ENCODE measurements at regions not wholly inside any gene's neighbourhood (a gene's known extent, or its start where the extent isn't known, plus 50 kb on each side); places are given as distances from the start of the nearest gene placed in this dataset.
"Not testable (repeated sequence)": the region's sequence is repeated elsewhere in the genome, so short reads cannot be mapped to it uniquely, and the experiment has no call there.

- DNase-seq, result no peak
Observed at GRCh38 chr5:92879806-92880543, 701.0 kb downstream of the NR2F1-AS1 start.

- no peak for DNase-seq
Observed at GRCh38 chr5:92874790-92875189, 706.2 kb downstream of the NR2F1-AS1 start.

GRCh38 chr5:92868442-92868841, 712.6 kb downstream of the NR2F1-AS1 start:
- DNase-seq, result no peak

GRCh38 chr5:92864591-92864990, 716.4 kb downstream of the NR2F1-AS1 start:
- no peak for DNase-seq

GRCh38 chr5:92863666-92864065, 717.4 kb downstream of the NR2F1-AS1 start:
- DNase-seq, result no peak

GRCh38 chr5:92861531-92862285, 719.3 kb downstream of the NR2F1-AS1 start:
- no peak for DNase-seq

- no peak for DNase-seq
Observed at GRCh38 chr5:92860061-92860460, 721.0 kb downstream of the NR2F1-AS1 start.

- DNase-seq, result no peak
Observed at GRCh38 chr5:92852219-92852618, 728.8 kb downstream of the NR2F1-AS1 start.

GRCh38 chr5:92850886-92851285, 730.1 kb downstream of the NR2F1-AS1 start:
- DNase-seq, result no peak

- no peak for DNase-seq
Observed at GRCh38 chr5:92849756-92850155, 731.3 kb downstream of the NR2F1-AS1 start.

GRCh38 chr5:92841604-92842155, 739.3 kb downstream of the NR2F1-AS1 start:
- peak; percentile 9 for DNase-seq

- DNase-seq, result no peak
Observed at GRCh38 chr5:92838253-92838652, 742.8 kb downstream of the NR2F1-AS1 start.

GRCh38 chr5:92836855-92837755, 743.9 kb downstream of the NR2F1-AS1 start:
- DNase-seq, result no peak

GRCh38 chr5:92835712-92836111, 745.3 kb downstream of the NR2F1-AS1 start:
- no peak for DNase-seq

GRCh38 chr5:92823551-92823950, 757.5 kb downstream of the NR2F1-AS1 start:
- DNase-seq, result not testable (repeated sequence)

- no peak for DNase-seq
Observed at GRCh38 chr5:92822183-92822582, 758.8 kb downstream of the NR2F1-AS1 start.

GRCh38 chr5:92809855-92810465, 771.1 kb downstream of the NR2F1-AS1 start:
- no peak for DNase-seq

GRCh38 chr5:92808474-92808873, 772.5 kb downstream of the NR2F1-AS1 start:
- DNase-seq, result no peak

GRCh38 chr5:92807085-92807484, 773.9 kb downstream of the NR2F1-AS1 start:
- no peak for DNase-seq

GRCh38 chr5:92805446-92805845, 775.6 kb downstream of the NR2F1-AS1 start:
- DNase-seq, result no peak

- DNase-seq, result peak; percentile 60
Observed at GRCh38 chr5:92801911-92802310, 779.1 kb downstream of the NR2F1-AS1 start.

- DNase-seq, result peak; percentile 31
Observed at GRCh38 chr5:92800365-92800764, 780.7 kb downstream of the NR2F1-AS1 start.

Data from renal pelvis (tissue), 1 donor.